Endothelial cell of umbilical vein (primary cell): ENCODE measurements at regions not wholly inside any gene's neighbourhood (a gene's known extent, or its start where the extent isn't known, plus 50 kb on each side); places are given as distances from the start of the nearest gene placed in this dataset.

ENCODE experiments used
- EZH2 ChIP-seq: IDR thresholded peaks from 2 replicates; pipeline ENCODE4 v1.6.1; 2012; ENCODE audit warnings: borderline replicate concordance, low read depth, mild to moderate bottlenecking, moderate library complexity, low read length, inconsistent platforms; ENCODE audit not compliant: severe bottlenecking
- MAX ChIP-seq: IDR thresholded peaks from 2 replicates; pipeline ENCODE4 v1.6.1; 2011; ENCODE audit not compliant: insufficient read depth, insufficient read length
- POLR2A ChIP-seq: IDR thresholded peaks from 2 replicates; pipeline ENCODE4 v1.6.1; 2012; ENCODE audit warnings: low read depth, mild to moderate bottlenecking, control low read depth, low read length
- POLR2AphosphoS5 ChIP-seq: IDR thresholded peaks from 2 replicates; pipeline ENCODE4 v1.6.1; 2012; ENCODE audit warnings: low read depth, mild to moderate bottlenecking, control low read depth, low read length, moderate library complexity; ENCODE audit not compliant: insufficient read depth
- TF ChIP-seq, protein P1 (sequence below), 2 donors: IDR thresholded peaks; 1 replicate in 1 of 2; 2 replicates in 1 of 2; pipeline ENCODE4 v1.5.1; 2011; ENCODE audit warnings: low read length in 2 of 2, mild to moderate bottlenecking in 2 of 2, moderate library complexity in 2 of 2, control low read depth in 1 of 2, inconsistent platforms in 1 of 2, low read depth in 1 of 2; ENCODE audit not compliant: insufficient read depth in 1 of 2; ENCODE audit errors: extremely low read depth in 1 of 2

DNA sequence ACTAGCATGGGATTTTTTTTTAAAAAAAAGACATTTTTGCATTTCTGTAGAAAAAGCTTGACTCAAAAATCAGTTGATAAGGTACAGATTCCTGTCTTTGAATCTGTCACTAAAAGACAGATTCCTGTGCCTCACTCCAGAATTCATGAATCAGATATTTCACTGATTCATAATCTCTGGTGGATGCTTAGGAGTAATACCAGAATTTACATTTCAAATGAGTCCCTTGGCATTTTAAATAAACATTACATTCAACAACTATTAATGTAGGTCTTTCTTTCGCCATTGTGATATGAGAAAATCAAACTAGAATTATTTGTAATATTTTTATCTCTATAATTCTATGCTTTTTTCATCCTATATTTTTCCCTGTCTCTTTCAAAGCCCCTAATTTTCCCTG, 128.3 kb downstream of the APIP start:
- TF ChIP-seq, protein P1, sequence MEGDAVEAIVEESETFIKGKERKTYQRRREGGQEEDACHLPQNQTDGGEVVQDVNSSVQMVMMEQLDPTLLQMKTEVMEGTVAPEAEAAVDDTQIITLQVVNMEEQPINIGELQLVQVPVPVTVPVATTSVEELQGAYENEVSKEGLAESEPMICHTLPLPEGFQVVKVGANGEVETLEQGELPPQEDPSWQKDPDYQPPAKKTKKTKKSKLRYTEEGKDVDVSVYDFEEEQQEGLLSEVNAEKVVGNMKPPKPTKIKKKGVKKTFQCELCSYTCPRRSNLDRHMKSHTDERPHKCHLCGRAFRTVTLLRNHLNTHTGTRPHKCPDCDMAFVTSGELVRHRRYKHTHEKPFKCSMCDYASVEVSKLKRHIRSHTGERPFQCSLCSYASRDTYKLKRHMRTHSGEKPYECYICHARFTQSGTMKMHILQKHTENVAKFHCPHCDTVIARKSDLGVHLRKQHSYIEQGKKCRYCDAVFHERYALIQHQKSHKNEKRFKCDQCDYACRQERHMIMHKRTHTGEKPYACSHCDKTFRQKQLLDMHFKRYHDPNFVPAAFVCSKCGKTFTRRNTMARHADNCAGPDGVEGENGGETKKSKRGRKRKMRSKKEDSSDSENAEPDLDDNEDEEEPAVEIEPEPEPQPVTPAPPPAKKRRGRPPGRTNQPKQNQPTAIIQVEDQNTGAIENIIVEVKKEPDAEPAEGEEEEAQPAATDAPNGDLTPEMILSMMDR (IDR thresholded peaks at IDR 0.05; ENCODE audit: extremely low read depth in 1 of 2, insufficient read depth in 1 of 2, low read depth in 1 of 2, low read length in 2 of 2) = no peak
- TF ChIP-seq MAX (no peak), POLR2A (no peak), EZH2 (no peak), POLR2AphosphoS5 (no peak)
